Effector memory CD8-positive, alpha-beta T cell (primary cell): ENCODE measurements at regions not wholly inside any gene's neighbourhood (a gene's known extent, or its start where the extent isn't known, plus 50 kb on each side); places are given as distances from the start of the nearest gene placed in this dataset.
A peak's percentile ranks its signal among the peaks of the same experiment; 100 is the strongest.

Experiments used
- ATAC-seq: fragments of 150-1000 bp; cut with Tn5 transposase; replicated peaks from 2 replicates; pipeline ENCODE4 v1.10.0; 2021; ENCODE audit warnings: mild to moderate bottlenecking, moderate library complexity
- DNase-seq, 3 experiments: peaks; one replicate each; pipeline ENCODE4 v3.0.0; 2021
- H3K27ac Mint-ChIP-seq, 2 donors: one replicate each; pipeline ENCODE4 v1.8.0; 2022; ENCODE audit warnings: mild to moderate bottlenecking in 2 of 2, mixed read lengths in 2 of 2, moderate library complexity in 2 of 2
- H3K27me3 Mint-ChIP-seq, 2 donors: one replicate each; pipeline ENCODE4 v1.8.0; 2022; ENCODE audit warnings: mixed read lengths in 2 of 2
- H3K36me3 Mint-ChIP-seq: one replicate; pipeline ENCODE4 v1.8.0; 2022; ENCODE audit warnings: mild to moderate bottlenecking, moderate library complexity, mixed read lengths; ENCODE audit not compliant: insufficient read depth
- H3K4me1 Mint-ChIP-seq, 2 donors: one replicate each; pipeline ENCODE4 v1.8.0; 2022; ENCODE audit warnings: low read depth in 2 of 2, mixed read lengths in 2 of 2
- H3K4me3 Mint-ChIP-seq, 2 donors: one replicate each; pipeline ENCODE4 v1.8.0; 2022; ENCODE audit warnings: mild to moderate bottlenecking in 2 of 2, mixed read lengths in 2 of 2, moderate library complexity in 2 of 2
- H3K9me3 Mint-ChIP-seq, 2 donors: one replicate each; pipeline ENCODE4 v1.8.0; 2022; ENCODE audit warnings: mixed read lengths in 2 of 2

DNA sequence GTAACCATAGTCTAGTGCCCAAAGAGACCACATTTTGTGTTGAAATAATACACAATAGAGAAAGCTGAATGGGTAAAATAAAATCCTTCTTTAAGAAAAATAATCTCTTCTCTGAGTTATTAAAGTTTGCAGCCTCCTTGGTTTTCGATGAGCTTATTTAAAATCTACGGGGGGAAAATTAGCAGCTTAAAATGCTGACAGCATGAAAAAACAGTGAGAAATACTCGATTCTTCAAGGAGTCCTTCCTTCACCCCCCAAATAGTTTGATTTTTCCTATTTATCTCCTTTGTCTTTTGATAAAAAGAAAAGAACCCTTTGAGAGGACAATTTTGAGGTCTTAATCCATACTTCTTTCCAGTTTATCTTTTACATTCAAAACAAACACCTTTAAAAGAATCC, 394.0 kb upstream of the B3GALT2 start:
- Mint-ChIP-seq H3K4me1 (peaks cover 0 to 8% of the 10 kb centered on the region in 2 donors), H3K9me3 (peaks cover 0 to 6% of the 10 kb centered on the region in 2 donors), H3K27me3 (no peaks in the 10 kb centered on the region), H3K27ac (no peak overlapping the region), H3K36me3 (no peaks in the 10 kb centered on the region), H3K4me3 (no peak overlapping the region)
- no peak for ATAC-seq
- DNase-seq = no peak

DNA sequence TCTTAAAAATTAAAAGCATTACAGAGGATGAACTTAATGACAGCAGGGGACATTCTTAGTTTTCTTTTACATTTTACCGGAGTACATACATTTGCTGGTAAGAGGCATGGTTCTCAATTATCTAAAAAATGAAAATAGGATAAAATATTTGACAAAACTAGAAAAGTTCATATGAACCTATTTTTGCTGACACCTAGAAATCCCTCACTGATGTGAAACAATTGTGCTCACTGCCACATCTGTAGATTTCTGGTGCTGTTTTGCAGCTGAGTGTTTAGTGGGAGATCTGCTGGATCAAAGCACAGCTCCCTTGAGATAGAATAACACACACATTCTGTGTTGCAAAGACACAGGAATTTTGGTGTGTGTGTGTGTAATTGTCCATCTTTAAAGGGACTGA, 392.9 kb upstream of the B3GALT2 start:
- Mint-ChIP-seq H3K27ac (no peak overlapping the region), H3K9me3 (peaks cover 0 to 6% of the 10 kb centered on the region in 2 donors)

DNA sequence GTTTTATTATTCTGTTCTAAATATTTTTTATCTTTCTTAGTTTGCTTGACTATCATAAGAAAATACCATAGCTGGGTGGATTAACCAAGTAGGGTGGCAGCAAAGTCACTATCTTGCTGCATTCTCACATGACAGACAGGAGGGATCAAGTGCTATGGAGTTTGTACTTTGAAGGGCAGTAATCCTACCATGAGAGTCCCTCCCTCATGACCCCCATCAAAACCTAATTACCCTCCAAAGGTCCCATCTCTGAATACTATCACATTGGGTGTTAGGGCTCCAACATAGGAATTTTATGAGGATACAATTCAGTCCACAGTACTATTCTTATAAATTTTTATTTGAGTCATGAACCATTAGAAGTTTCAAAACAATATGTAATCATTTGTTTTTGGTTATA, 388.5 kb upstream of the B3GALT2 start:
- peaks cover 5 to 10% of the 10 kb centered on the region in 2 donors for H3K4me1 Mint-ChIP-seq
- ATAC-seq (no peak), DNase-seq (no peak)
- H3K4me3 Mint-ChIP-seq = no peak overlapping the region
- peaks cover under 1% of the 10 kb centered on the region for H3K36me3 Mint-ChIP-seq
- H3K27ac Mint-ChIP-seq = no peak overlapping the region
- H3K27me3 Mint-ChIP-seq = no peaks in the 10 kb centered on the region
- peaks cover 2 to 6% of the 10 kb centered on the region in 2 donors for H3K9me3 Mint-ChIP-seq

More for the DNA sequence above, 392.9 kb upstream of the B3GALT2 start:
- no peak for ATAC-seq
- no peak for DNase-seq
- Mint-ChIP-seq H3K27me3 (no peaks in the 10 kb centered on the region), H3K4me1 (peaks cover 0 to 8% of the 10 kb centered on the region in 2 donors), H3K4me3 (no peak overlapping the region), H3K36me3 (no peaks in the 10 kb centered on the region)

DNA sequence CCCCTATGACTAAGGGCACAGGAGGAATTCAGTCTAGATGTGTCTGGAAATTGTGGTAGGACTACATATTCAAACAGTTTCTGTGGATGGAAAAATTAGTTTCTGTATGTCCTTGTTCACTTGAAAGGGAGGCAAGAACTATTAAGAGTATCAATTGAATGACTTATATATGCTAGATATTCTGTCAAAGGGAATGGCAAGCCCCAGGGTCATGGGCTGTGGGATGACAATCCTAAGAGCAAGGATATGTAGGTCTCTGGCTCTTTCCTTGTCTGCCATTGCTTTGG, 383.5 kb upstream of the B3GALT2 start:
- Mint-ChIP-seq H3K36me3 (peaks cover 9% of the 10 kb centered on the region), H3K9me3 (peaks cover 2 to 14% of the 10 kb centered on the region in 2 donors), H3K27ac (peak overlapping the region; percentile 87 to 91), H3K4me1 (peaks cover 21 to 26% of the 10 kb centered on the region in 2 donors), H3K4me3 (peak overlapping the region in 1 of 2 donors; percentile 59), H3K27me3 (no peaks in the 10 kb centered on the region)
- no peak for ATAC-seq
- no peak for DNase-seq

DNA sequence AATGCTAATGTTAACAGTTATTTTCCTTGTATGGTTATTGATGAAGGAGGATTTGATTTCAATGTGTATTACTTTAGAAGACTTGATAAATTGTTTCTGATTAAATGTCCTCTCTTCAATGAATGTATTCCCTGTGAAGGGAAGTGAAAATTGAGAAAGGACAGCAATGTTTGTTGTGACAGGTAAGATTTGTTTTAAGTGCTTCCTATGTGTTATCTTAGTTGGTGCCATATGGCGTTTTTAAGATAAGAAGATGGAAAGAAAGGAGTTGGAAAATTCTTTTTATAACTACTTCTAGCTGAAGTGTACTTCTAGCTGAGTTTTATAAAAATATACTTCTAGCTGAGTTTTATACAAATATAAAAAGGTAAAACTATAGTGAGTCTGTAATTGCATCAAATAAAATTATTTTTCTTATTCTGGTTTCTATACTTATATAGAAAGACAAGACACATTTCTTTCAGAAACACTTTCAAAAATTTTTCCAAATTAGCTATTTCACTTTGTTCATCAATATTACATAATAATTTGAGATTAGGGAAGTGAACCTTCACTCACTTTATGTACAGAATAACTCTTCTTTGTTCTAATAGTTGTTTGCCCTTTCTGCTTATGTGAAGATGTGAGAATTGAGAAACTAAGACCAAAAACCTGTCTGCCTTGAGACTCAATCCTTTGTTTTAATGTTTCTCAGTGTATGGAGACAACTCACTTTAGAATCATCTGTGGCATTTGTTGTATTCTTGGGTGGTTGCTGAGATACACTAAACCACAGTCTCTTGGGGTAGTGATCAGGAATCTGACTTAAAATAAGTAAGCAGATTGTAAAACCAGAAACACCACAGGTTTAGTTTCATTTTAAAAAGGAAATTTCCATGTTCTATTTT, 382.9 kb upstream of the B3GALT2 start:
- H3K4me1 Mint-ChIP-seq = peaks cover 21 to 26% of the 10 kb centered on the region in 2 donors
- DNase-seq (no peak), ATAC-seq (peak; percentile 96)
- H3K27ac Mint-ChIP-seq = peak overlapping the region; percentile 87 to 91
- H3K36me3 Mint-ChIP-seq = peaks cover 9% of the 10 kb centered on the region
- H3K9me3 Mint-ChIP-seq = peaks cover 2 to 14% of the 10 kb centered on the region in 2 donors
- H3K27me3 Mint-ChIP-seq = no peaks in the 10 kb centered on the region
- peak overlapping the region; percentile 32 to 59 for H3K4me3 Mint-ChIP-seq

DNA sequence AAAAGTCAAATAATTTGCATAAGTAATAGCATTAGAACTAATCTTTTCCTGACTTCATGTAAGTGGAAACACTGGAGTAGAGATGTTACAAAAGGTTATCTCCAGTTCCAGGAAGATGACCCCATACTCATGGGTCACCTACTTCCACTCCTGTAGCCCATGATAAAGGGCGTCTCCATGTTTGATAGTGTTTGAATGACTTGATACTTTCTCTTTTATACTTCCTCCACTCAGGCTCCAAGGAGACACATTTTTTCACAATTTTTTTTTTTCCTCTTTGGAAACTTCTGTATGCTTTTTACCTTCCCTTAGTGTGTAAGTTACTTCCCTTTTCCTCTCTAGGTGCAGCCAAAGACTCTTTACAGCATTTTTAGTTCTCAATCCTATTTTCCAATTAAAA, 382.1 kb upstream of the B3GALT2 start:
- no peaks in the 10 kb centered on the region for H3K27me3 Mint-ChIP-seq
- no peak for DNase-seq
- peak overlapping the region; percentile 55 to 91 for H3K27ac Mint-ChIP-seq
- peak overlapping the region; percentile 32 to 36 for H3K4me3 Mint-ChIP-seq
- ATAC-seq = no peak
- peaks cover 21 to 26% of the 10 kb centered on the region in 2 donors for H3K4me1 Mint-ChIP-seq
- H3K9me3 Mint-ChIP-seq = peaks cover 2 to 8% of the 10 kb centered on the region in 2 donors
- peaks cover 9% of the 10 kb centered on the region for H3K36me3 Mint-ChIP-seq

DNA sequence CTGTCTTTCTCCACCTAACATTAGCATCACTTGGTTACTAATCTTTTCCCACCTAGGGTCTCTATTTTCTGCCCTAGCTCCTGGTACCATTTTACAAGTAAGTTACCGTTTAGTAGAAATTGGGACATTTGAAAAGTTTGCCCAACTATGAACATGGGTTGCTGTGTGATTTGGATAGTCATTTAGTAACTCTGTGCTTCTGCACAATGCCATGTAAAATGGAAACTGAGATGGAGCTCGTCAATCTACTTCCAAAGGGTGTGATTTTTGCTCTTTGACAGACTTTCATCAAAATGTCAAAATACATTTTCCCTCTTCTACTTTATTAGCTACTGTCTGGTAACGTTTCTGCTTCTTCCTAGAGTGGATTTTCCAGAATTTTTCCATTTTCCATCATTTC, 381.5 kb upstream of the B3GALT2 start:
- Mint-ChIP-seq H3K36me3 (peaks cover 9% of the 10 kb centered on the region), H3K4me3 (peak overlapping the region in 1 of 2 donors; percentile 36), H3K4me1 (peaks cover 21 to 26% of the 10 kb centered on the region in 2 donors), H3K27ac (peak overlapping the region; percentile 55 to 91), H3K9me3 (peaks cover 2 to 8% of the 10 kb centered on the region in 2 donors), H3K27me3 (no peaks in the 10 kb centered on the region)
- DNase-seq = no peak
- ATAC-seq = no peak

DNA sequence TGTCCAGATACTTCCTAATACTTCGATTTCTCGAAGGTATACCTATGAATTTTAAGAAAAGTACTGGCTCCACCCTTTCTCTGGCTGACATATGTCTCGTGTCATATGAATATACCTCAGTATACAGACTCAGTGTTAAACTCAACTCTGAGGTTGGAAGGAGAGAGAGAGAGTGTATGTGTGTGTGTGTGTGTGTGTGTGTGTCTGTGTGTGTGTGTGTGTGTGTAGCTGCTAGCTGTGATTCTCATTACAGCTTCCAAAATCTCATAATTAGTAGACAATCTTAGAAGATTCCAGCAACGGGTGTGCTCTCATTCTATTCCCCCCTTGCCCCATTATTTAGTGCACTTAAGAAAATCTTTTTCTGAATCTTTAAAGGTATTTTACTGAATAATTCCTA, 380.3 kb upstream of the B3GALT2 start:
- H3K36me3 Mint-ChIP-seq = peaks cover 9% of the 10 kb centered on the region
- no peak for ATAC-seq
- H3K27me3 Mint-ChIP-seq = no peaks in the 10 kb centered on the region
- peaks cover 24 to 26% of the 10 kb centered on the region in 2 donors for H3K4me1 Mint-ChIP-seq
- DNase-seq = no peak
- H3K4me3 Mint-ChIP-seq = no peak overlapping the region
- H3K9me3 Mint-ChIP-seq = peaks cover 0 to 8% of the 10 kb centered on the region in 2 donors
- no peak overlapping the region for H3K27ac Mint-ChIP-seq

DNA sequence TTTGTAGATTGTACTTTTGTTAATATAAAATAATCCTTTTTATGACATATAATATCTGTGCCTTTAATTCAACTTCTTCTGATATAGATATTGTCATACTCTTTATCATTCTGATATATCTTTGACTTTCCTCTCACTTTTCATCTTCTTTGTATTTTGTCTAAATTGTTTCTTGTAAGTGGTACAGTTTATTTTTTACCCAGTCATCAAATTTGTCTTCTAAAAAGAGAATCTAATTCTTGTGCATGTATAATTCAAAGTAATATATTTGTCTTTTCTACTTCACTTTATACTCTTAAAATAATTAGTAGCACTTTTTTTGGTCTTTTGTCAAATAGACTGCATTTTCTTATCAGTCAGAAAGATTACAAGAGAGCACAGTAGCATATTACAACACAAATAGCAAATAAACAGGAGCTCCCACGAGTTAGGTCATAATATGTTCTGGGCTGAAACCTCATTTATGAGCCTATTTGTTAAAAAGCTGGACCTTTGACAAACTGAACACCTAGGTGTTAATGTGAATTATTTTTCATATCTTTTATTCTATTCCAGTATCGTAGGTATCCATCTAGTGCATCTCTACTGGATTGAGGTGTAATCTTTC, 379.7 kb upstream of the B3GALT2 start:
- ATAC-seq = no peak
- Mint-ChIP-seq H3K36me3 (peaks cover 9% of the 10 kb centered on the region), H3K4me3 (no peak overlapping the region), H3K27ac (no peak overlapping the region), H3K4me1 (peaks cover 24 to 26% of the 10 kb centered on the region in 2 donors), H3K9me3 (peaks cover 0 to 8% of the 10 kb centered on the region in 2 donors), H3K27me3 (no peaks in the 10 kb centered on the region)
- DNase-seq = no peak

DNA sequence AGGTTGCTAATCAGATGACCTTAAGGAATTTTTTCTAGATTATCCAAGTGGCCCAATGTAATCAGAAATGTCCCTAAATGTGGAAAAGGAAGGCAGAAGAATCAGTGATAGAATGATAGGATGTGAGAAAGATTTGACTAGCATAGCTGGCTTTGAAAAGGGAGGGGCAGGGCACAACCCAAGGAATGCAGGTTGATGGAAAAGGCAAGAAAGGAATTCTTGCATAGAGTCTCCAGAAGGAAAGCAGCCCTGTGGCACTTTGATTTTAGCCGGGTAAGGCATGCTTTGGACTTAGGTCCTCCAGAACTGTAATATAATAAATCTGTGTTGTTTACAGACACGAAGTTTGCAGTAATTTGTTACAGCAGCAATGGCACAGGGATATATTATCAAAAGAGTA, 375.7 kb upstream of the B3GALT2 start:
- H3K27ac Mint-ChIP-seq = no peak overlapping the region
- no peak for DNase-seq
- peaks cover 8 to 22% of the 10 kb centered on the region in 2 donors for H3K4me1 Mint-ChIP-seq
- ATAC-seq = no peak
- no peaks in the 10 kb centered on the region for H3K27me3 Mint-ChIP-seq
- H3K9me3 Mint-ChIP-seq = no peaks in the 10 kb centered on the region
- no peak overlapping the region for H3K4me3 Mint-ChIP-seq
- H3K36me3 Mint-ChIP-seq = no peaks in the 10 kb centered on the region

DNA sequence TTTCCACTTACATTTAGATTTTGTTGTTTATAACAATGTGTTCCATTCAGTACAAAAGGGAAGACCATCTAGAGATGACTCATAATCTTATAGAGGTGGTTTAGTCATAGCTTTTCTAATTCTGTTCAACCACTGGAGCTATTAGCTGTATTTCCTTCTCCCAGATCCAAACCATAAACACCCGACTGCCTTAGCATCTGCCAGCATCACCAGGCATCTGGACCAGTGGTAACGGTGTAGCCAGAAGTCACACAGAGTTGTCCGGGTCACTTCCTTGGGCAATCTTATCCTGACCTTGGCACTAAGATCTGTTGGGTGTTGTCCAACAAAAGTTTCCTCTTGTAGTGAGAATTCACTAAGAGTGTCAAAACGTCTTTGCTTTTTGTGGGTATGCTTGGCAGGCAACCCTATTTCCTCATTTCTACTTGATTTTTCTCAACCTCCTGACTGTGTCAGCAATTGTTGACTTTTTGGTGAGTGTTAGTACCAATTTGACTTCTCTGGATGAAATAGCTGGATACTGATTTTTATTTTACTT, 372.1 kb upstream of the B3GALT2 start:
- DNase-seq = no peak
- no peaks in the 10 kb centered on the region for H3K36me3 Mint-ChIP-seq
- H3K27ac Mint-ChIP-seq = peak overlapping the region; percentile 50 to 92
- H3K9me3 Mint-ChIP-seq = peaks cover 0 to 2% of the 10 kb centered on the region in 2 donors
- peak; percentile 76 for ATAC-seq
- H3K27me3 Mint-ChIP-seq = no peaks in the 10 kb centered on the region
- H3K4me3 Mint-ChIP-seq = peak overlapping the region; percentile 48 to 49
- H3K4me1 Mint-ChIP-seq = peaks cover 8 to 22% of the 10 kb centered on the region in 2 donors

DNA sequence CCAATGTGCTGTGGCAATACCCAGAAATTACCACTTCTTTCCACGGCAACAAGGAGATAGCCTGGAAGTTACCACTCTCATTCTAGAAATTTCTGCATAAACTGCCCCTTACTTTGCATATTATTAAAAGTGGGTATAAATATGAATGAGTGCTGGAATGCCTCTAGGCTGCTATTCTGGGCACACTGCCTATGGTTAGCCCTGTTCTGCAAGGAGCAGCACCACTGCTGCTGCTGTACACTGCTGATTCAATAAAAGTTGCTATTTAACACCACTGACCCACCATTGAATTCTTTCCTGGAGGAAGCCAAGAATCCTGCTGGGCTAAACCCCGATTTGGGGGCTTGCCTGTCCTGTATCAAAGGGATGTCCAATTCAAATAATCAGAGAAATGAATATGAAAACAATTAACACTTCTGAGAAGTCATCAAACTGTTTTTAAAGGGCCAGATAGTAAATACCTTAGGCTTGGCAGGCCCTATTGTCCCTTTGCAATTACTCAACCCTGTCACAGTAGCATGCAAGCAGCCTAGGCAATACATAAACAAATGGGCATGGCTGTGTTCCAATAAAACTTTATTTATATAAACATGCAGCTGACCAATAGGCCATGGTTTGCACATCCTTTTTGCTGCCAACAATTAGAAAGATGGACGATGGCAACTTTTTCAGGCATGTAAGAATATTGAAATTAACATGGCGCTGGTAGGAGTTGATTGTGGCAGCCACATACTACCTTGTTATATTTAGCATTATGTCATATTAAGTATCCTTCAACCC, 369.4 kb upstream of the B3GALT2 start:
- no peaks in the 10 kb centered on the region for H3K27me3 Mint-ChIP-seq
- no peaks in the 10 kb centered on the region for H3K36me3 Mint-ChIP-seq
- no peak overlapping the region for H3K4me3 Mint-ChIP-seq
- H3K9me3 Mint-ChIP-seq = peaks cover 0 to 2% of the 10 kb centered on the region in 2 donors
- H3K27ac Mint-ChIP-seq = no peak overlapping the region
- DNase-seq = no peak
- no peak for ATAC-seq
- peaks cover 8 to 18% of the 10 kb centered on the region in 2 donors for H3K4me1 Mint-ChIP-seq

DNA sequence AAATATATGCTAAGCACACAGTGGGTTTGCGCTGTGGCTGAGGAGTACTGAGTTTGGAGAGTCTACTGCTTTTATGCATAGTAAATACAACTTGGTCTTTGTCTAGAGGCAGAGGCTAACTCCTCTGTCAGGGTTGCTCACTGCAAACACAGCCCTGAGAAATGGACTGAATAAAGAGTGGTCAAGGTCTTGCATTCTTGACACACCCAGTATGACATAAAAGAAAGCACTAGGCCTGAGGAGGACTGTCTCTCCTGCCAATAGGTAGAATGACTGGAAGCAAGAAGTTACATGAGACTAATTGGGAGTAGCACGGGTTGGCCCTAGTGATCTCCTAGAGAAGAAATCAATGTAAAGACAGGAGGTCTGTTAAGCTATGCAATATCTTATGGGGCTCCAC, 367.2 kb upstream of the B3GALT2 start:
- H3K27ac Mint-ChIP-seq = no peak overlapping the region
- peaks cover 0 to 2% of the 10 kb centered on the region in 2 donors for H3K9me3 Mint-ChIP-seq
- ATAC-seq (no peak), DNase-seq (no peak)
- no peak overlapping the region for H3K4me3 Mint-ChIP-seq
- no peaks in the 10 kb centered on the region for H3K27me3 Mint-ChIP-seq
- no peaks in the 10 kb centered on the region for H3K36me3 Mint-ChIP-seq
- peaks cover 3 to 4% of the 10 kb centered on the region in 2 donors for H3K4me1 Mint-ChIP-seq
